NCI-H524 (cell line): ENCODE measurements at regions not wholly inside any gene's neighbourhood (a gene's known extent, or its start where the extent isn't known, plus 50 kb on each side); places are given as distances from the start of the nearest gene placed in this dataset.
A peak's percentile ranks its signal among the peaks of the same experiment; 100 is the strongest.

Experiments
- DNase-seq, 2 experiments: peaks; one replicate each; lab custom pipeline; 2025; lab: John Stamatoyannopoulos, UW

DNA sequence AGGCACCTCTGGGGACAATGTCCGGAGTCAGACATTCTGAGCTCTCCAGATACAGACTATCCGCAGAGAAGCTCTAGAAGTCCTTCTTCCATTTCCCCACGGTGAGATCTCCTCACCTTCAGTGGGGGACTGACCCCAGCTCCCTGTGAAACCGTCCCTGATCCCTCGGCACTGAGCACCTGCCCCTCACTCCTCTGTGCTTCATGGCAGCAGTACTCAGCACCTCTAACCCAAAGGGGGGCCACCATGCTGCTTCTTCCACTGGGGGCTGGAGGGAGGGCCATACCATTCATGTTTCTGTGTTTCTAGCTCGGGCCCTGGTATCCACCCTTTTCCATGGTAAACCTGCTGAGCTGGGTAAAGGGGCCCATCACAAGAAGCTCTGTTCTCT is 321.7 kb downstream of the BRD1 start:
- no peak for DNase-seq

DNA sequence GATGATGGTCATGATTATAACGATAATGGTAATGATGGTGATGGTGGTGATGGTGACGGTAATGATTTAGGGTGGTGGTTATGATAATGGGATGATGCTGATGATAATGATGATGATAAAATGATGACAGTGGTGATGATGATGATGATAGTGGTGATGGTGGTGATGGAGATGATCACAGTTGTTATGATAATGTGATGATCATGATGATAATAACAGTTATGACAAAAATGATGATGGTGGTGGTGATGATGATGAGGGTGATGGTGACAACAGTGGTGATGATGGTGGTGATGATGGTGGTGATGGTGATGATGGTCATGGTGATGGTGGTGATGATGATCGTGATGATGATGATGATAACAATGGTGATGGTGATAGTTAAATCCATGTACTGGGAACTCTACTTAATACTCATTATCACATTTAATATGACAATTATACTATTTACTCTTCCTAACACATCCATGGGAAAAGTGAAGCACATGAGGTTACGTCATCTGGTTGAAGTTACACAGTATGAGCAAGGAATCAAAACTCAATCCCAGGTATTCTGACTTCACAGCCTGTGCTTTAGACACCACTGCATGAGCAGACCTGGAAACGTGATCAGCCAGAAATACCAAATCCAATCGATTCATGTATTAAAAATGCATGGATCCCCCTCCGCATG is 322.2 kb downstream of the BRD1 start:
- no peak for DNase-seq

DNA sequence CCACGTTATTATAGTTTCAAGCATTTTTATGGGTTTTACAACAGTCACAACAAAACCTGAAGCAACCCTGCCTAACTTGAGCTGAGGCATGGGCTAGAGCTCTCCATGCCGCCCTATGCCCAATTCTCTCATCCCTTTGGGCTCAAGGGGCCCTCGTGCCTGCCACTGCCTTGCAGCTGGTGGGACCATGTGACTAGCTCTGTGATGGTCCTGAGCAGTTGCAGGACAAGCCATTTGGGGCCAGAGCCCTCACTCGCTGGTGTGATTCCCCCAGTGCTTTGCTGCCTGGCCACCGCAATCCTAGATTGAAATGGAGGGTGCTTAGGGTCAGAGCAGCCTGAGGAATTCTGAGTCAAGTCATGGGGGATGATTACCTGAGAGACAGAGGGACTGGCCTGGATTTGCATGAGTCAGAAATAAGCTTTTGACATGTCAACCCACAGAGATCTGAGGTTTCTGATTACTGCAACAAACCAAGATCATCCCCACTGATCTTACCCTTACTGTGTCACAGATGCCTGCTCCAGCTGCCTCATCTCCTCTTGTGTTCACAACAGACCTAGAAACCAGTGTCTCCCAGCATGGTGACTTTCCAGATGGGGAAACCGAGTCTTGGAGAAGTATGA is 323.7 kb downstream of the BRD1 start:
- no peak for DNase-seq

DNA sequence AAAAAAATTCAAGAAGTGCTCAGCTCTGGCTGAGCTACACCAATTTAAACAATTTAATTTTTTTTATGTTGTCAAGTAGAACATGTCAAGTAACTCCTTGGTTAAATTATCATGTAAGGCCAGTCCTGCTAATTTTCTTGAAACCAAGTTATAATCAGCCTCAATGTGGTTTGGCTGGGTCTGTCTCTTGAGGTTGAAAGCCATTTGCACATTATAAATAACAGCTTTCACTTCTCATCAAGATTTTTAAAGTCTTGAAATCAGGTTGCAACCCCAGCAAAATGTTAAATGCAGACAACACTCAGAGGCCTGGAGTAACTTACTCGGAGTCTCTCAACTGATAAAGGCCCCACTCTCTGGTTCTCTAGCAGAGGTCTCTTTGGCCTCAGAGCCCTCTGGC is 324.4 kb downstream of the BRD1 start:
- DNase-seq: no peak

DNA sequence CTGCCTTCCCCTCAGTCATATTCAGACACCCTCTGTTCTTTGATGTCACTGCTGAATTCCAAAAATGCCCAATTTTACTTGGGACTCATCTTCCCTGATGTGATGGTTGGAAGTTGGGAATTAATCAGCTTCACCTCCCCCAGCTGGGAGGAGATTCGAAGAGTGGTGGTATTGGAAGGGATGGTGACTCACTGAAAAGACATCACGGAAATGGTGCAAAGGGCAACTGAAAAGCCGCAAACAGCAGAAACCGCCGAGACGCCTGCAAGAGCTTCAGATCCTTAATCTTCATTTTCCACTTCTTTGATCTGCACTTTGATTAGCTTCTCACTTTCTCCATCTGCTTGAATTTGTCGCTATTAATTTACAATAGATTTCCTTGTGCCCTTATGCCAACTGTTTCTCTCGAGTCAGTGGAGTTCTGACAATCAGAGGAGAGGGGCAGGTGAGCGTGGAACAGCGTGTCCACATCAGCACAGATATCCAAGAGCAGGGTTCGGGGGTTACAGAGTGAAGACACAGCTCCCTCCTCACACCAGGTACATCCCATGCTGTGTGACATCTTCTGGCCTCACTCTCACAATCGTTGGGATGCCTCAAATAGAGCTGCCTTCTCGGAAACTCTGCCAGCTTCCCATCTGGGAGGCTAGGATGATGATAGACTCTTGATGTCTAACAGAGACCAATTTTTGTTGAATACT is 325.4 kb downstream of the BRD1 start:
- DNase-seq: no peak

DNA sequence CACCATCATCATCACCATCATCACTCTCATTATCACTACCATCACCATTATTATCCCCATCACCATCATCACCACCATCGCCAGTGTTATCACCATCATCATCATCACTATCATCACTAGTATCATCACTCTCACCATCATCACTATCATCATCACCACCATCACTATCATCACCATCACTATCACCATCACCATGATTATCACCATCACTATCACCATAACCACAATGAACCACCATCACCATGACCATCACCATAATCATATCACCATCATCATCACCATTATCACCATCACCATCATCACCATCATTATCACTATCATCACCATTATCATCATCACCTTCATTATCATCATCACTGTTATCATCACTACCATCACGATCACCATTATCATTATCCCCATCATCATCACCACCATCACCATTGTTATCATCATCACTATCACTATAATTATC is 326.7 kb downstream of the BRD1 start:
- DNase-seq: no peak

DNA sequence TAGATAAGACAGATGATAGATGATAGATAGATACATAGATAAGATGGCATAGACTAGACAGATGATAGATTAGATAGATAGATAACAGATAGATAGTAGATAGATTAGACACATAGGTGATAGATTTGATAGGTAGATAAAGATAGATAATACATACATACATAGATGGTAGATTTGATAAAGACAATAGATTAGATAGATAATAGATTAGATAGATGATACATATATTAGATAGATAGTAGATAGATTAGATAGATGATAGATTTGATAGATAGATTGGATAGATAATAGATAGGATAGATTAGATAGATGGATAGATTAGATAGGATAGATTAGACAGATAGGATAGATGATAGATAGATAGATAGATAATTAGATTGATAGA is 327.6 kb downstream of the BRD1 start:
- no peak for DNase-seq

DNA sequence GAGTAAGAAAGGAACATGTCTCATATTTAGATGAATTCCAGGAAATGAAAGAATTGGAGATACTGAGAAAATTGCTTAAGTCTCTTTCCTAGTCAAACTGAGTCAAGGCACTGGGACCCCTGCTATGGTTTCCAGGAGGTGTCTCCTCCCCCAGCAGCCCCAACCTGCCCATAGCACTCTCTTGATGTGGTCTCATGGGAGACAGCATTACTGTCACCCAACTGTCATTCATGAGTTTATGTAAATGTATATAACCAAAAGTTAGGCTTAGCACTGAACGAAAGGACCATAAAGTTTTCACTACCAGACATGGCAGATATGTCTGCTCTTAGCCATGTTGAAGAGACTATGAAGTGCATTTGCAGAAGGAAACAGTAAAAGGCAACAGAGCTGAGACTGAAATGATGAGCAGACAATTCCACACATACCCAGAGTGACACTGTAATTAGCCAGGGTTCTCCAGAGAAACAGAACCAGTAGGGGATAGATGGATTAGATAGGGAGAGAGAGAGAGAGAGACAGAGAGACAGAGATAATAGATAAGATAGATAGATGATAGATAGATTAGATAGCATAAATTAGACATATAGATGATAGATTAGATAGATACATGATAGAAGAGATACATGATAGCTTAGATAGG is 328.1 kb downstream of the BRD1 start:
- no peak for DNase-seq

DNA sequence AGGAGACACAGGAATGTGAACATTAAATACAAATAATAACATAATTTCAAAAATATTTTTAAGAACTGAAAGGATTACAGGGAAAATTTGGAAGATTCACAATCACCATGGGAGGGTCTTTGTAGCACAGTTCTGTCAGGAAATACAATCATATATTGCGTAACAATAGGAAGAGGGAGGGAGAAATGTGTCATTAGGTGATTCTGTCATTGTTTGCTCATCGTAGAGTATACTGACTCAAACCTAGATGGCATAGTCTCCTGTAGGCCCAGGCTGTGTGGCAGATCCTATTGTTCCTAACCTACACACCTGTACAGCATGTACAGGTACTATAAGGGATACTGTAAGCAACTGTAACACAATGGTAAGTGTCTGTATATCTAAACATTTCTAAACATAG is 330.4 kb downstream of the BRD1 start:
- DNase-seq: no peak

DNA sequence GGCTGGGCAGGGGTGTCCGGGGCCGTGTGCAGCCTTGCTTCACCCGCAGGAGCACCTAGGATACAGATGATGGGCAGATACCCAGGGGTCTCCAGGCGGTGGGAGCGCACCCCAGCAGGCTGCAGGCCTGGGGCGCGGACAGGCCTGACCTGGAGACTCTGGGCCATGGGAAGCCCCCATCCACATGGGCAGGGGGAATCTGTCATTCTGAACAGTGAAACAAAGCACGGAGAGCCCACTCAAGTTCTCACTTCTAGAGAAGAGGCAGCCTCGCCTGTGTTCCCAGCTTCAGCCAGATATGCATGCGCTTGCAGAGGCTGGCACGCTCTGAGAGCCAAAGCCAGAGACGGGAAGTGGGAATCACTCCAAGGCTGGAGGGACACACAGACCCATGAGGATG is 333.1 kb downstream of the BRD1 start:
- DNase-seq: no peak

DNA sequence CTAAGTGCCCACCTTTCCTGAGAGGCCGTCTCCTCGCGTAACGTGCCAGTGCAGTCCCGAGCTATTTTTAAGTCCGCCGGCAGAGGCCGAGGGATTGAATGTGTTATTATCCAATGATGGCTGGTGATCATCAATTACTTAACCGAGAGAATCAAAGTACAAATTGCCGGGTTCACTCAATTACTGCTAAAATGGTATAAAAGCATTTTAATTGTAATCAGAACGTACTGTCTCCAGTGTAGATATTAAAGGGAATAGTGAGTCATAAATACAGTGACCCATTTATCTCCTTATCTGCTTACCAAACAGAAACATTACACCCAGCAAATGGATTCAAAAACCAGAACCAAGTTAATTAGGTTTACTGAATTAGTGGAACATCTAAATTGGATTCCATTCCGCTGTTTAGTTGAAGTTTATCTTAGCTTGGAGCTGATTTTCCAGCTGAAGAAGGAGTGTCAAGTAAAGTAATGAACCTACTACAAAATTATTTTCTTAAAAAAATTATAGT is 334.9 kb downstream of the BRD1 start:
- DNase-seq: no peak

DNA sequence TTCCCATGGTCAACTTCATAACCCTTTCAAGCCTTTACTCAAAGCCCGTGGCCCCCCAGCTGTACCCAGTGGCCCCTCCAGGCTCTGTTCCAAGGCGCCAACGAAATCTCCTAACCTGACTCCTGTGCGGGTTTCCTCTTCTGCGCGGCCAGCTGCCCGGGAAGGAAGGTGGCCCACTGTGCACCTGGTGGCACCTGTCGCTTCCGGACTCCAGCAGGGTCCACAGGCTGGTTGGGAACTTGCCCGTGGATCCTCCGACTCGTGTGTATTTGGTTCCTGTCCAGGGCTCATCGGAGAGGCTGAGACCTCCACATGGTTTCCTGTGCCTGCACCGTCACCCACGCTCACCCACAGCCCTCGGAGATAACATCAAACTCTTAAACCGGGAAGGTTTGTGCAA is 335.4 kb downstream of the BRD1 start:
- no peak for DNase-seq

DNA sequence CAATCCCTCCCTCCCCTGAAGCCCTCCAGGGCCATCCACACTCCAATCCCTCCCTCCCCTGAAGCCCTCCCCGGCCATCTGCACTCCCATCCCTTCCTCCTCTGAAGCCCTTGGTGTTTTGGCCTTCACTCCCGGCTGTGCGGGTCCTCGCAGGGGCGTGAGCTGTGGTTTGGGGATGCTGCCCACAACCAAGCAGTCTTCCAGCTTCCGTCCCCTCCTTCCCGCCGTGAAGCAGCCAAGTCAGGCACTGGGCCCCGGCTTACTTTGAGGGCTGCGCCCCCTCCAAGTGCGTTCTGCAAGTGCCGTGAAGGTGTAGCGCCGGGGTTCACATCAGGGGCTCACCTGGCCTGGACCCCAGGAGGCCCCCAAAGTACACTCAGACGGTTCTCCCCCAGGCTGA is 335.9 kb downstream of the BRD1 start:
- DNase-seq: peak in 1 of 2 experiments; percentile 56

DNA sequence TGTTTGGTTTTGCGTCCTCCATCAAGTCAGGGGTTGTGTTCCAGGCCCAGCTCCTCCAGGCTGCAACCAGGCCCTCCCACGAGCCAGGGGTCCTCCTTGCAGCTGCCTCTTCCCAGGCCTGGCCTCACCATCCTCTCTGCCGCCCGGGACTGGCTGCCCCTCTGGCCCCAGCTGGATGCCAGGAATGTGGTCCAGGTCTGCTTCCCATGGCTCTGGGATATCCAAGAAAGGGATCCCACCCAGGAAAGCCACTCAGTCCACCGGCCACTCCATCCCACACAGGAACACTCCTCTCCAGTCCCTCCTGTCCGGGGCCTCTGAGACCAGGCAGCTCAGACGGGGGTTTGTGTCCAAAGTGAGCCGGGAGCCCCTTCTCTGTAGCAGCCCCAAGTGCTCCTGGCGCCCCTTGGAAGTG is 336.4 kb downstream of the BRD1 start:
- DNase-seq: no peak

DNA sequence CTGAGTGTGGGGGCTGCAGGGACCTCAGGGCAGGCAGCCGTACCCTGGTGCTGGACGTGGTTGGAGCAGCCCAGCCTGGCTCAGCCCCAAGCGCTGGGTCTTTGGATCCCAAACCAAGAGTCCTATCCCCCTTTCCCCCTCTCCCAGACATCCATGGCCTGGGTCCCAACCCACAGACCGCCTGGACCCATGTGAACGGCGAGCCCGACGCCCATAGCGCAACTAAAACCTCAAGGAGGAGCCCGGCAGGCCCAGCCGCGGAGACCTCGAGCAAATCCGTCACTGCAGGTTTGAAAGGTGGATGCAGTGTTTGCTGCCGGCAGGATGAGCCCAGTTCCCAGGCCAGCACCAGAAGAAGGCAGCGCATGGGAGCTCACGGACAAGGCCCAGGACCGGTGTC is 337.0 kb downstream of the BRD1 start:
- DNase-seq: no peak

DNA sequence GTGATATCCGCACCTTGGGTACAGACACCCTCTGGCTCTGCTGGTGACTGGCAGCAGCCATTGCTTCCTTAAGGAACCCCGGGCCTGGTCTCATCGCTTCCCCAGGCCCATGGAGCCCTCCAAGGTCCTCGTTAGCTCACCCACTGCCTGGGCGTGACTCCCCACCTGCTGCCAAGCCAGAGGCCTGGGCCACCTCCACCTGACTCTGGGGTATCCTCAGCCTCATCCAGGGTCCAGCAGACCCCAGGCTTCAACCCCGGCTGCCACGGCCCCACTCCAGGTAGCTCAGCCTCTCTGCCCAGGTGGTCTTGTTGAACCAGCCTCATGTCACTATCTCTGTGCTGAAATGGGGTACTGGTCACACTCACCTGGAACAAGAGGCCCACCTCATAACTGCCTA is 337.9 kb downstream of the BRD1 start:
- no peak for DNase-seq

DNA sequence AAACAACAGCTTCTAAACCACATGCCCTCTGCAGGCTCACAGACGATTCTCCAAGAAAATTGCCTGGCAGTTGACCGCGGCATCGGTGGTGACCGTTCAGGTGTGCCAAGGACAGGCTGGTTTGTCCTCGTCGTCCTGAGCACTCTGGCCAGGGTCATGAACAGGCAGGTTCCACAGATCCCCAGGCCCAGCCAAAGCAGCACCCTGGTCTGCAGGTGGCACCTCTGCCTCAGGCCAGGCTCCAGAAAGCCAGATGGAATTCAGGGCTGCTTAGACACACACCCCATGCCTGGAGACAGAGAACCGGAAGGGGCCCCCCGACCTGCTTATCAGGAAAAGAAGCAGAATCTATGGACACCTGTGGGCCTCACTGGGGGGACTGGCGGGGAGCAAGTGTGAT is 338.7 kb downstream of the BRD1 start:
- no peak for DNase-seq

DNA sequence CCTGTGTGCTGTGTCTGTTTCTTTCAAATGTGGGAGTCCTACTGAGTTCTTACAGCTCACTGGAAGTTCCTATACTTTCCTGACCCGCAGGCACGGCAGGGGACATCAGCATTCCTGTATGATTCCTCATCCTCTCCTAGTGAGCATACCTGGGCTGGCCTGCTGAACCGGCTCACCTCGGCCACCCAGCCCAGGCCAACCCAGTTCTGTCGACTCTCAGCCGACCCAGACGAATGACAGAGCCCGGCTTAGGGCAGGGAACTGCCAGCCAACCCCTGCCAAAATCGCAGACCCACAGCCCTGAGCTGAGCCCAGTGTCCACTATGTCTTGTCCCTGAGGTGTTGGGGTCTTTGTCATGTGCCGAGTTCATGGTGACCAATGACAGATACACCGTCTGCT is 339.7 kb downstream of the BRD1 start:
- DNase-seq: no peak

DNA sequence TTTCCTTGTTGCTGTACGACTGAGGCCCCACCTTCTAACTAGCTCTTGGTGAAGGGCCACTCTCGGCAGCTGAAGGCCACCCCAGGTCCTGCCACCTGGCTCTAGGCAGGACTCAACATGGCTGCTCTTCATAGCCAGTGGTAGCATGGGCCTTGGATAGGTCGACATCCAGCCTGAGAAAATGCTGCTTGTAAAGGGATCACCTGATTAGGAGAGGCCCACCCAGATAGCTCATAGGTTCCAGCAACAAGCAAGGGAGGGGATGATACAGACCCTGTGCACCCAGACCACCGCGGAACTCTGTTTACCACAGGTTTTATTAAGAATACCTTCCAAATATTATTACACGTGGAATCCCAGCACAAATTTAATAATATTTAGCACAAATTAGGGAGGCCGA is 341.4 kb downstream of the BRD1 start:
- no peak for DNase-seq

DNA sequence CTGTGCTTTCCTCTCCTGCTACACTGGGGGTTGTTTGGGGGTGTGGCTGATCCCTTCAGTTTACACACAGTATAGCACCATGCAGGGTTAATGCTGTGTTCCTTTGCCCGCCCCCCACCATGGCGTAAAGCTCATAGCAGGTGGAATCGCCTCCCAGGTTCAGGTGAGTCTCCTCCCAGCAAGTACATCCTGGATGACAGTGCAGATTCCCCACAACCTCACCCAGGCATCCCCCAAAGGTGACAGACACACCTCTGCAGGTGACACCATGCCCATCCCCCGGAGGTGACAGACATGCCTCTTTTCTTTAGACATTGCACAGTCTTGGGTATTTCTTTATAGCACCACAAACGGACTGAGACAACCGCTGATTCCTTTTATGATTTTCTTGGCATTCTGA is 343.7 kb downstream of the BRD1 start:
- DNase-seq: no peak

DNA sequence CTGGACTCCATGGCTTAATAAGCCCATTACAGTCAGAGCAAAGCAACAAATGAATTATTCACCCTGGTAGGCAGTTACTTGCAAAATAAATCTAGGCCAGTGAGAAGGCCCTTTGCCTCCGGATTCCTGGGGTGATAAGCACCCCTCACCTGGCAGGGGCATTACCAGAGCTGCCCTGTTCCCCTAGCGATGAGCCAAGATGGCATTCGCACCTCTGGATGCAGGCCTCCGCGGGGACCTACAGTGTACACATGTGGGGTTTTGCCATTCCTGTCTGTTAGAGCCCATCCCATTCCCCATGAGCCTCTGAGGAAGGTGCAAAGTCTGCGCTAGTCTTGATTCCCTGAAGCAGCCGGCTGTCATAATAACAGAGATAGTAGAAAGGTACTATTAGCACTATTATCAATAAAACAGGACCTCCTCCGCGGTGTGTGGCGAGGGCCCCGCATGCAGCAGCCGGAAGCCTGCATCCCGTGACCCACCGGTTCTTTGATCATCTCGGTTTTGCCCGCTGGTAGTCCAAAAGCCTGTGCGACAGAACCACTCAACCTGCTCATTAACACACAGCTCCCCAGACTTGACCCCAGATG is 344.3 kb downstream of the BRD1 start:
- no peak for DNase-seq

DNA sequence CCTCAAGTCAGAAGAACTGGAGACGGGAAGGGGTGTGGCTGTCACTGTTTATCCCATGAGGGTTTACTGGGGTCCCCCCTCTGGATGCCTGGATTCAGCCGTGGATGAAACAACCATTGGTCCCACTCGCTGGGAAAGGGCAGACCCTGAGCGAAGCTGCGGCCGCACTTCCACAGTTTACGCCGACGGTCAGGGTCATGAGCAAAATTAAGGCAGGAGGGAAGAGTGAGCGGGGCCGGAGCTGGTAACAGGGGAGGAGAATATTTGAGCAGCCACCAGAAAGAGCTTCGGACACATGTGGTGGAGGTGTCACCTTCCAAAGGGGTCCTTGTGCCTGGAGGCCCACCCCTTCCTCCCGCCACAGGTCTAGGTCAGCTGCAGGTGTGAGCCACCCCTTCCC is 344.9 kb downstream of the BRD1 start:
- no peak for DNase-seq
